ENCODE measurements at regions not wholly inside any gene's neighbourhood (a gene's known extent, or its start where the extent isn't known, plus 50 kb on each side); places are given as distances from the start of the nearest gene placed in this dataset.

DNA sequence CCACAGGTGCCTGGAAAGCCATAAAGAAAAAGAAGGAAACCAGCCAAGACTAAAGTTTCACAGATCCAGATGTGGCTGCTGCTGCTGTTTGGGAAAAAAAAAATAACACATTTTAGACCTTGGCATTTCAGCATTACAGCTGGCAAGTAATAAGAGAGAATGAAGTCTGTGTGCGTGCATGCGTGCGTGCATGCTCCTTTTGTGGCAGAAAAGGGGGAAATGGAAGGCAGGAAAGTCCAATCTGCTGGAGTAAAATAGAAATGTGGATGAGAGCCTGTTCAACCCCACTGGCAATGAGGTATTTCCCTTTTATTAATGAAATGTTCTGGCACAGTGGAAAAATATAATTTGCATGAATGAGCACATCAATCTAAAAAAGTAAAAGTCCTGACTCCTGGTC, 137.0 kb upstream of the SEMA3A start:
- TF ChIP-seq TARDBP (IDR thresholded peaks at IDR 0.05) (no peak), SUZ12 (IDR thresholded peaks at IDR 0.05) (no peak), LEF1 (IDR thresholded peaks at IDR 0.05; ENCODE audit: borderline replicate concordance) (no peak), FOXA1 (IDR thresholded peaks at IDR 0.05) (no peak), FOXM1 (IDR thresholded peaks at IDR 0.05; ENCODE audit: borderline replicate concordance) (no peak), BHLHE40 (IDR thresholded peaks at IDR 0.05; ENCODE audit: borderline replicate concordance) (no peak), ZNF384 (IDR thresholded peaks at IDR 0.05) (no peak), NFRKB (IDR thresholded peaks at IDR 0.05) (no peak), PKNOX1 (IDR thresholded peaks at IDR 0.05) (no peak), ARNT (IDR thresholded peaks at IDR 0.05) (no peak), FOXK2 (IDR thresholded peaks at IDR 0.05) (no peak), ELF4 (IDR thresholded peaks at IDR 0.05) (no peak), SP1 (IDR thresholded peaks at IDR 0.05) (no peak)

Data from HEK293T (cell line).